ENCODE measurements at regions not wholly inside any gene's neighbourhood (a gene's known extent, or its start where the extent isn't known, plus 50 kb on each side); places are given as distances from the start of the nearest gene placed in this dataset.
A peak's percentile ranks its signal among the peaks of the same experiment; 100 is the strongest.
"Not testable (repeated sequence)": the region's sequence is repeated elsewhere in the genome, so short reads cannot be mapped to it uniquely, and the experiment has no call there.

- no peak for DNase-seq
These were observed 219.9 kb downstream of the PRDM9 start for GRCh38 chr5:23727271-23727670.

- no peak for DNase-seq
These were observed 222.6 kb downstream of the PRDM9 start for GRCh38 chr5:23730023-23730422.

GRCh38 chr5:23740029-23740428 is 232.6 kb downstream of the PRDM9 start:
- DNase-seq, result no peak

GRCh38 chr5:23742701-23743100 is 235.3 kb downstream of the PRDM9 start:
- DNase-seq, result no peak

- DNase-seq, result no peak
These were observed 248.5 kb downstream of the PRDM9 start for GRCh38 chr5:23755906-23756305.

- DNase-seq, result no peak
These were observed 249.4 kb downstream of the PRDM9 start for GRCh38 chr5:23756779-23757178.

GRCh38 chr5:23763170-23763569 is 255.8 kb downstream of the PRDM9 start:
- no peak for DNase-seq

GRCh38 chr5:23776684-23777083 is 269.3 kb downstream of the PRDM9 start:
- DNase-seq, result no peak

- not testable (repeated sequence) for DNase-seq
These were observed 292.9 kb downstream of the PRDM9 start for GRCh38 chr5:23800307-23800706.

- DNase-seq, result no peak
These were observed 313.5 kb downstream of the PRDM9 start for GRCh38 chr5:23820765-23821471.

GRCh38 chr5:23823521-23823920 is 316.1 kb downstream of the PRDM9 start:
- DNase-seq, result no peak

- no peak for DNase-seq
These were observed 317.8 kb downstream of the PRDM9 start for GRCh38 chr5:23825196-23825595.

- DNase-seq, result no peak
These were observed 332.7 kb downstream of the PRDM9 start for GRCh38 chr5:23840083-23840482.

GRCh38 chr5:23864786-23865185 is 357.4 kb downstream of the PRDM9 start:
- DNase-seq, result no peak

- no peak for DNase-seq
These were observed 370.4 kb downstream of the PRDM9 start for GRCh38 chr5:23877847-23878246.

GRCh38 chr5:23884405-23885031 is 377.1 kb downstream of the PRDM9 start:
- DNase-seq, result no peak

GRCh38 chr5:23893561-23893960 is 386.2 kb downstream of the PRDM9 start:
- DNase-seq, result no peak

- DNase-seq, result no peak
These were observed 388.2 kb downstream of the PRDM9 start for GRCh38 chr5:23895614-23896013.

- no peak for DNase-seq
These were observed 423.6 kb downstream of the PRDM9 start for GRCh38 chr5:23930985-23931384.

- DNase-seq, result peak; percentile 84
These were observed 444.0 kb downstream of the PRDM9 start for GRCh38 chr5:23951261-23951928.

GRCh38 chr5:23963449-23963848 is 456.0 kb downstream of the PRDM9 start:
- no peak for DNase-seq

- DNase-seq, result no peak
These were observed 470.0 kb downstream of the PRDM9 start for GRCh38 chr5:23977365-23977764.

- DNase-seq, result no peak
These were observed 470.6 kb downstream of the PRDM9 start for GRCh38 chr5:23977997-23978396.

- DNase-seq, result no peak
These were observed 484.0 kb downstream of the PRDM9 start for GRCh38 chr5:23991406-23991805.
